ENCODE measurements at regions not wholly inside any gene's neighbourhood (a gene's known extent, or its start where the extent isn't known, plus 50 kb on each side); places are given as distances from the start of the nearest gene placed in this dataset.

- H3F3A ChIP-seq (ENCODE audit: low read length, unreplicated experiment): no peaks in the 10 kb centered on the region
- no peaks in the 10 kb centered on the region for H3K79me2 ChIP-seq (ENCODE audit: low read length)
- H3K4me2 ChIP-seq (ENCODE audit: low read length): no peak overlapping the region
- no peaks in the 10 kb centered on the region for H3K9me3 ChIP-seq (ENCODE audit: low read length)
- no peak for DNase-seq
- no peak overlapping the region for H3K27ac ChIP-seq (ENCODE audit: low read length)
- no peaks in the 10 kb centered on the region for H3K4me1 ChIP-seq (ENCODE audit: insufficient read depth, low read length)
- POLR2A ChIA-PET (ENCODE audit: unreplicated experiment): no interaction called here
- H3K4me3 ChIP-seq (ENCODE audit: low read length): no peak overlapping the region
- H3K27me3 ChIP-seq (ENCODE audit: low read length): no peaks in the 10 kb centered on the region
- no peaks in the 10 kb centered on the region for H3K9me2 ChIP-seq (replicated peaks; ENCODE audit: low read length)
- BruUV-seq (replicated peaks): no TSS peak
- no peak for TF ChIP-seq EZH2phosphoT487 (IDR thresholded peaks at IDR 0.05; ENCODE audit: borderline replicate concordance, low read length)
- H3K36me3 ChIP-seq (ENCODE audit: low read depth, low read length): no peaks in the 10 kb centered on the region
- no peak for ATAC-seq
- H3K9ac ChIP-seq (ENCODE audit: low read length): no peak overlapping the region
- intact Hi-C loops (cut with micrococcal nuclease): no loop called here
- no peaks in the 10 kb centered on the region for H4K20me1 ChIP-seq (ENCODE audit: low read length)
- CTCF ChIA-PET: no interaction called here
- H2AFZ ChIP-seq (ENCODE audit: low read length): no peak overlapping the region
Measured at GRCh38 chr1:57824535-57824934, 400.7 kb upstream of the DAB1 start.

DNA sequence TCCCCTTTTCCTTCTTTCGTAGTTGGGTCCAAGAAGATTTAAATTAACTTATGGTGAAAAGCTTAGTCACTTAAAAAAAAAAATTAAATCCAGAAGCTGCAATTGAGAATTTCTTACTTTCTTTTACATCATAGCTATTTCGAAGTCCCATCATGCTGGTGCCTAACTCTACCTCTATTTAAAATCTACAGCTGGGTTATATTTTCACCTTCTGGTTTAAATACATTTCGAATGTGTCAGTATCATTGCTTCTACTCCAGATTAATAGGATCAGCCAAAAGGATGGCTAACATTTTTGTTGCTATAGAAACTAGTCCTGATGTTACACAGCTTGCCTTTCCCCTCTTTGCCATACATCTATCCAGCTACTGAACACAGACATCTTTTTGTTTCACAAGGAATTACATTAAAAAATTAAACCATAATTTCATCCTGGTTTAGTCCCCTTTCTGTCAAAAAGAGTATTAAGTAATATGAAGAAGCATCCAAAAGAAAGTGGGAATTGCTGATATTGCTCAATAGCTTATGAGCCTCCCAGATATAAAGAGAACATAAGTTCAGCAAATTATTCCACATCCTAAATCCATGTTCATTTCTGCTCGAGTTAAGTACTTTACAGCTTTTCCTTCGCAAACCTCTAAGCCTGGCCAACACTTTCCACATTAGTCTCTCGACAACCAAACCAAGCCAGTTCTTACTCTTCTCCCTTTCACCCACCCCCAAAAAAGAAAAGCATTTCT is 396.7 kb upstream of the DAB1 start:
- no peaks in the 10 kb centered on the region for H3K4me1 ChIP-seq (ENCODE audit: insufficient read depth, low read length)
- no peak overlapping the region for H3K4me3 ChIP-seq (ENCODE audit: low read length)
- H3K9me2 ChIP-seq (replicated peaks; ENCODE audit: low read length): no peaks in the 10 kb centered on the region
- H3K9me3 ChIP-seq (ENCODE audit: low read length): no peaks in the 10 kb centered on the region
- no peaks in the 10 kb centered on the region for H3K79me2 ChIP-seq (ENCODE audit: low read length)
- no peak overlapping the region for H3K4me2 ChIP-seq (ENCODE audit: low read length)
- H3K27ac ChIP-seq (ENCODE audit: low read length): no peak overlapping the region
- BruUV-seq (replicated peaks): no TSS peak
- H2AFZ ChIP-seq (ENCODE audit: low read length): no peak overlapping the region
- no peaks in the 10 kb centered on the region for H4K20me1 ChIP-seq (ENCODE audit: low read length)
- no peaks in the 10 kb centered on the region for H3F3A ChIP-seq (ENCODE audit: low read length, unreplicated experiment)
- no peak overlapping the region for H3K9ac ChIP-seq (ENCODE audit: low read length)
- intact Hi-C loops (cut with micrococcal nuclease): no loop called here
- no peak for ATAC-seq
- ChIA-PET CTCF (no interaction called here), POLR2A (ENCODE audit: unreplicated experiment) (no interaction called here)
- H3K27me3 ChIP-seq (ENCODE audit: low read length): no peaks in the 10 kb centered on the region
- no peak for TF ChIP-seq EZH2phosphoT487 (IDR thresholded peaks at IDR 0.05; ENCODE audit: borderline replicate concordance, low read length)
- no peak for TF ChIP-seq EZH2 (IDR thresholded peaks at IDR 0.05; ENCODE audit: low read length, unreplicated experiment)
- no peak for TF ChIP-seq CTCF (conservative IDR thresholded peaks at IDR 0.05; ENCODE audit: low read depth, low read length)
- DNase-seq: no peak
- H3K36me3 ChIP-seq (ENCODE audit: low read depth, low read length): no peaks in the 10 kb centered on the region

DNA sequence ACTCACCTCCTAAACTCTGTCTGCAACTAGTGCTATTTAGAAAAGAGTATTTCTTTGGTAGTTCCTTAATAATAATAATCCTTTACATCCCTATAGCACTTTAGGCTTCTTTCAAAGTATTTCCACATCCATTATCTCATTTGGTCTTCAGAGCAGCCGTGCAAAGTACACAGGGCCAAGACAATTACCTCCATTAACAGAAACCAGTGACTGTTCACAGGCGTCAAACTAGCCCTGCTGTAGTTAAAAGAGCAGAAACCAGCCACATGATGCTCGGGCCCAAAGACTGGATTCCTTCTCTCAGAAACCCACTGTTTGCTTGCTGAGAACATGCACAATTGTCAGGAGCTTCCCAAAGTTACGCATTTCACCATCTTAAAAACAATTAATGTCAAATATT is 396.0 kb upstream of the DAB1 start:
- H2AFZ ChIP-seq (ENCODE audit: low read length): no peak overlapping the region
- ChIA-PET CTCF (no interaction called here), POLR2A (ENCODE audit: unreplicated experiment) (no interaction called here)
- H3F3A ChIP-seq (ENCODE audit: low read length, unreplicated experiment): no peaks in the 10 kb centered on the region
- H3K79me2 ChIP-seq (ENCODE audit: low read length): no peaks in the 10 kb centered on the region
- BruUV-seq (replicated peaks): no TSS peak
- no peaks in the 10 kb centered on the region for H3K27me3 ChIP-seq (ENCODE audit: low read length)
- no peak overlapping the region for H3K27ac ChIP-seq (ENCODE audit: low read length)
- H3K36me3 ChIP-seq (ENCODE audit: low read depth, low read length): no peaks in the 10 kb centered on the region
- H3K9ac ChIP-seq (ENCODE audit: low read length): no peak overlapping the region
- no peak for ATAC-seq
- intact Hi-C loops (cut with micrococcal nuclease): no loop called here
- H3K4me2 ChIP-seq (ENCODE audit: low read length): no peak overlapping the region
- no peaks in the 10 kb centered on the region for H4K20me1 ChIP-seq (ENCODE audit: low read length)
- H3K4me3 ChIP-seq (ENCODE audit: low read length): no peak overlapping the region
- no peak for DNase-seq
- no peaks in the 10 kb centered on the region for H3K4me1 ChIP-seq (ENCODE audit: insufficient read depth, low read length)
- no peaks in the 10 kb centered on the region for H3K9me3 ChIP-seq (ENCODE audit: low read length)
- H3K9me2 ChIP-seq (replicated peaks; ENCODE audit: low read length): no peaks in the 10 kb centered on the region
- no peak for TF ChIP-seq EZH2 (IDR thresholded peaks at IDR 0.05; ENCODE audit: low read length, unreplicated experiment)
- no peak for TF ChIP-seq EZH2phosphoT487 (IDR thresholded peaks at IDR 0.05; ENCODE audit: borderline replicate concordance, low read length)
- no peak for TF ChIP-seq CTCF (conservative IDR thresholded peaks at IDR 0.05; ENCODE audit: low read depth, low read length)

Data from PC-3 (cell line).